Progenitor cell of endocrine pancreas (in vitro differentiated cells): ENCODE measurements at regions not wholly inside any gene's neighbourhood (a gene's known extent, or its start where the extent isn't known, plus 50 kb on each side); places are given as distances from the start of the nearest gene placed in this dataset.
A peak's percentile ranks its signal among the peaks of the same experiment; 100 is the strongest.

Experiments used
- DNase-seq: peaks from one replicate; pipeline ENCODE4 v3.0.0; 2021; ENCODE audit warnings: low spot score; ENCODE audit not compliant: unreplicated experiment
- H3K27ac Mint-ChIP-seq: 2 replicates; pipeline ENCODE4 v1.8.0; 2021; ENCODE audit warnings: mild to moderate bottlenecking, moderate library complexity, mixed read lengths
- H3K27me3 Mint-ChIP-seq: 2 replicates; pipeline ENCODE4 v1.8.0; 2021; ENCODE audit warnings: mixed read lengths
- H3K36me3 Mint-ChIP-seq: 2 replicates; pipeline ENCODE4 v1.8.0; 2022; ENCODE audit warnings: mixed read lengths; ENCODE audit not compliant: insufficient read depth
- H3K4me1 Mint-ChIP-seq: 2 replicates; pipeline ENCODE4 v1.8.0; 2021; ENCODE audit warnings: low read depth, mixed read lengths
- H3K4me3 Mint-ChIP-seq: 2 replicates; pipeline ENCODE4 v1.8.0; 2021; ENCODE audit warnings: low read depth, mild to moderate bottlenecking, moderate library complexity, mixed read lengths
- H3K9me3 Mint-ChIP-seq: 2 replicates; pipeline ENCODE4 v1.8.0; 2021; ENCODE audit warnings: low read depth, mixed read lengths
- CTCF ChIP-seq: fragments of 200-600 bp; sonication (generic); IDR thresholded peaks from one replicate; pipeline ENCODE4 v1.5.0; 2021; ENCODE audit warnings: antibody characterized with exemption, mild to moderate bottlenecking; ENCODE audit not compliant: unreplicated experiment

DNA sequence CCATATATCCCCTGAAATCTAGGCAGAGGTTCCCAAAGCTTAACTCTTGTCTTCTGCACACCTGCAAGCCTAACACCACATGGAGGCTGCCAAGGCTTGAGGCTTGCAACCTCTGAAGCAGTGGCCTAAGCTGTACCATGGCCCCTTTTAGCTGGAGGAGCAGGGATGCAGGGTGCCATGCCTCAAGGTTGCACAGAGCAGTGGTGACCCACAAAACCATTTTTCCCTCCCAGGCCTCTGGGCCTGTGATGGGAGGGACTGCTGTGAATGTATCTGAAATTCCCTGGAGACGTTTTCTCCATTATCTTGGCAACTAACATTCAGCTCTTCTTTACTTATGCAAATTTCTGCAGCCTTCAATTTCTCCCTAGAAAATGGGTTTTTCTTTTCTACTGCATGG is 210.0 kb upstream of the KITLG start:
- peaks cover 42% of the 10 kb centered on the region for H3K9me3 Mint-ChIP-seq
- H3K27me3 Mint-ChIP-seq: no peaks in the 10 kb centered on the region
- H3K36me3 Mint-ChIP-seq: peaks cover 6% of the 10 kb centered on the region
- DNase-seq: no peak
- peaks cover 2% of the 10 kb centered on the region for H3K4me1 Mint-ChIP-seq
- H3K4me3 Mint-ChIP-seq: no peak overlapping the region
- no peak overlapping the region for H3K27ac Mint-ChIP-seq
- no peak for TF ChIP-seq CTCF

- Mint-ChIP-seq H3K4me3 (no peak overlapping the region), H3K27me3 (no peaks in the 10 kb centered on the region), H3K4me1 (peaks cover 24% of the 10 kb centered on the region), H3K9me3 (peaks cover 10% of the 10 kb centered on the region), H3K36me3 (peaks cover 4% of the 10 kb centered on the region), H3K27ac (peak overlapping the region; percentile 24)
- no peak for TF ChIP-seq CTCF
- DNase-seq: no peak
These were observed 203.9 kb upstream of the KITLG start for GRCh38 chr12:88784166-88784565.

- DNase-seq: no peak
- Mint-ChIP-seq H3K27me3 (no peaks in the 10 kb centered on the region), H3K36me3 (no peaks in the 10 kb centered on the region), H3K9me3 (peaks cover 3% of the 10 kb centered on the region), H3K4me3 (no peak overlapping the region), H3K27ac (no peak overlapping the region), H3K4me1 (peaks cover 24% of the 10 kb centered on the region)
- TF ChIP-seq CTCF: no peak
These were observed 202.1 kb upstream of the KITLG start for GRCh38 chr12:88782351-88782750.

- Mint-ChIP-seq H3K27ac (no peak overlapping the region), H3K27me3 (no peaks in the 10 kb centered on the region), H3K4me1 (peaks cover 23% of the 10 kb centered on the region), H3K9me3 (no peaks in the 10 kb centered on the region), H3K4me3 (no peak overlapping the region), H3K36me3 (no peaks in the 10 kb centered on the region)
- DNase-seq: no peak
- TF ChIP-seq CTCF: no peak
These were observed 201.6 kb upstream of the KITLG start for GRCh38 chr12:88781909-88782308.

DNA sequence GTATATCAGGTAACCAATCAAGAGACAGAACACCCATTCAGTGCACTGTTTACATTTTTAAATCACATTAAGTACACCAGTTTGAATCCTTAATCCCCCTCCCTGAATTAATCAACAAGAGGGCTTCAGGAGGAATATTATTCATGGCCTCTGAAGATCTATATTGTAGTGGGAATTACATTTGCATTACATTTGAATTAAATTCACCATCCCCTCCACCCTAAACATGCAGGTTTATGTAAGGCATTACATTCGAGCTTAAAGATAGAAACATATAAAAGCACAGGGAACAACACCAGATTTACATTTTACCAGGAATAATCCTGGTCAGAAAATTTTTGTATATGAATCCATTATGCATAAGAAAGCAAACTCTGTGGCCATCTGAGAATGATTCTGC is 197.8 kb upstream of the KITLG start:
- Mint-ChIP-seq H3K27me3 (no peaks in the 10 kb centered on the region), H3K36me3 (no peaks in the 10 kb centered on the region), H3K4me3 (no peak overlapping the region), H3K4me1 (peaks cover 13% of the 10 kb centered on the region), H3K27ac (no peak overlapping the region), H3K9me3 (no peaks in the 10 kb centered on the region)
- no peak for TF ChIP-seq CTCF
- DNase-seq: no peak

- no peak for TF ChIP-seq CTCF
- Mint-ChIP-seq H3K4me3 (no peak overlapping the region), H3K27ac (no peak overlapping the region), H3K36me3 (no peaks in the 10 kb centered on the region), H3K27me3 (no peaks in the 10 kb centered on the region), H3K4me1 (peaks cover 4% of the 10 kb centered on the region), H3K9me3 (no peaks in the 10 kb centered on the region)
- DNase-seq: no peak
These were observed 195.5 kb upstream of the KITLG start for GRCh38 chr12:88775742-88776151.
